PC-9 (cell line): ENCODE measurements at regions not wholly inside any gene's neighbourhood (a gene's known extent, or its start where the extent isn't known, plus 50 kb on each side); places are given as distances from the start of the nearest gene placed in this dataset.

Experiments
- EZH2 ChIP-seq: fragments of 200-600 bp; sonication (generic); IDR thresholded peaks from 2 replicates; pipeline ENCODE4 v1.8.0; 2017; ENCODE audit warnings: antibody characterized with exemption, low read depth
- TF ChIP-seq, protein P1 (sequence below): fragments of 200-600 bp; sonication (generic); conservative IDR thresholded peaks from 2 replicates; pipeline ENCODE4 v1.6.1; 2017; ENCODE audit warnings: mixed run types, antibody characterized with exemption, mild to moderate bottlenecking, moderate library complexity

DNA sequence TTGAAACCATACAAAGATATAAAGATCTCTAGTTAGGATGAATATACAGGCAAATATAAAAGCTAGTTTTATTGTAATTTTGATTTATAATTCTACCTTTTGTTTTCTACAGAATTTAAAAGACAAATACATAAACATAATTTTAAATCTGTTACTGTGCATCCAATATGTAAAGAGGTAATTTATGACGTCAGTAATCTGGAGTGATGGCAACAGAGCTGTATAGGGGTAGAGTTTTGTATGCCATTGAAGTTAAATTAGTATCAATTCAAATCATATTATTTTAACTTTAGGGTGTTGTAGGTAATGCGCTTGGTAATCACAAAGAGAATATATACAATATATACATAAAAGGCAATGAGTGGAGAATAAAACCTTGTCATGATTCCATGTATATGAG lies 183.7 kb upstream of the ARHGAP24 start:
- TF ChIP-seq, protein P1, sequence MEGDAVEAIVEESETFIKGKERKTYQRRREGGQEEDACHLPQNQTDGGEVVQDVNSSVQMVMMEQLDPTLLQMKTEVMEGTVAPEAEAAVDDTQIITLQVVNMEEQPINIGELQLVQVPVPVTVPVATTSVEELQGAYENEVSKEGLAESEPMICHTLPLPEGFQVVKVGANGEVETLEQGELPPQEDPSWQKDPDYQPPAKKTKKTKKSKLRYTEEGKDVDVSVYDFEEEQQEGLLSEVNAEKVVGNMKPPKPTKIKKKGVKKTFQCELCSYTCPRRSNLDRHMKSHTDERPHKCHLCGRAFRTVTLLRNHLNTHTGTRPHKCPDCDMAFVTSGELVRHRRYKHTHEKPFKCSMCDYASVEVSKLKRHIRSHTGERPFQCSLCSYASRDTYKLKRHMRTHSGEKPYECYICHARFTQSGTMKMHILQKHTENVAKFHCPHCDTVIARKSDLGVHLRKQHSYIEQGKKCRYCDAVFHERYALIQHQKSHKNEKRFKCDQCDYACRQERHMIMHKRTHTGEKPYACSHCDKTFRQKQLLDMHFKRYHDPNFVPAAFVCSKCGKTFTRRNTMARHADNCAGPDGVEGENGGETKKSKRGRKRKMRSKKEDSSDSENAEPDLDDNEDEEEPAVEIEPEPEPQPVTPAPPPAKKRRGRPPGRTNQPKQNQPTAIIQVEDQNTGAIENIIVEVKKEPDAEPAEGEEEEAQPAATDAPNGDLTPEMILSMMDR: no peak
- TF ChIP-seq EZH2: no peak
